SK-N-MC (cell line): ENCODE measurements at regions not wholly inside any gene's neighbourhood (a gene's known extent, or its start where the extent isn't known, plus 50 kb on each side); places are given as distances from the start of the nearest gene placed in this dataset.

Experiments used
- EZH2 ChIP-seq: fragments of 200-600 bp; sonication (generic); IDR thresholded peaks from one replicate; pipeline ENCODE4 v1.6.1; 2017; ENCODE audit warnings: antibody characterized with exemption
- FOXP2 ChIP-seq: optimal IDR thresholded peaks from 2 replicates; pipeline ENCODE3; 2011; ENCODE audit warnings: mild to moderate bottlenecking, moderate library complexity; ENCODE audit not compliant: insufficient read depth; ENCODE audit errors: extremely low read length, control extremely low read depth
- POLR2AphosphoS5 ChIP-seq: IDR thresholded peaks from 2 replicates; pipeline ENCODE4 v1.6.1; 2012; ENCODE audit warnings: mild to moderate bottlenecking, low read depth, low read length, borderline replicate concordance

GRCh38 chr6:105765239-105765638 is 320.9 kb upstream of the PRDM1 start:
- no peak for TF ChIP-seq EZH2
- no peak for TF ChIP-seq POLR2AphosphoS5
- no peak for TF ChIP-seq FOXP2
